K562 (cell line): ENCODE measurements at regions not wholly inside any gene's neighbourhood (a gene's known extent, or its start where the extent isn't known, plus 50 kb on each side); places are given as distances from the start of the nearest gene placed in this dataset.

ENCODE experiments used
- CREM ChIP-seq: IDR thresholded peaks from 2 replicates; pipeline ENCODE4 v1.6.1; 2014; ENCODE audit warnings: antibody characterized with exemption, low read depth
- CTCF ChIP-seq, 3 experiments: IDR thresholded peaks in 2 of 3; conservative IDR thresholded peaks in 1 of 3; 2 replicates each; pipeline ENCODE4 v1.5.1; 2011 to 2012; ENCODE audit warnings: low read length in 3 of 3, mild to moderate bottlenecking in 3 of 3, control low read depth in 2 of 3, improper control_type of control experiment in 1 of 3, inconsistent platforms in 1 of 3, low read depth in 1 of 3, mixed read lengths in 1 of 3, moderate library complexity in 1 of 3; ENCODE audit not compliant: insufficient read depth in 2 of 3
- MGA ChIP-seq: fragments of 450-650 bp; IDR thresholded peaks from 2 replicates; pipeline ENCODE4 v1.6.1; 2016; ENCODE audit warnings: mild to moderate bottlenecking, moderate library complexity
- MNT ChIP-seq, 2 experiments: fragments of 450-650 bp; conservative IDR thresholded peaks; 2 replicates each; pipeline ENCODE4 v1.6.1; 2017; ENCODE audit warnings: mild to moderate bottlenecking in 2 of 2, moderate library complexity in 2 of 2
- SETDB1 ChIP-seq: IDR thresholded peaks from one replicate; pipeline ENCODE4 v1.6.1; 2012; ENCODE audit warnings: low read length, control low read depth, inconsistent platforms
- THRAP3 ChIP-seq: fragments of 450-650 bp; IDR thresholded peaks from 2 replicates; pipeline ENCODE4 v1.6.1; 2016; ENCODE audit warnings: mild to moderate bottlenecking, inconsistent platforms, borderline replicate concordance
- TOE1 ChIP-seq, 2 experiments: fragments of 450-650 bp in 1 of 2; sonication (generic) in 1 of 2; formaldehyde crosslinking in 1 of 2; IDR thresholded peaks; 2 replicates each; pipeline versions ENCODE4 v1.7.1 to v1.8.0; 2016 to 2022; ENCODE audit warnings: borderline replicate concordance in 2 of 2, mild to moderate bottlenecking in 2 of 2, antibody characterized with exemption in 1 of 2, inconsistent platforms in 1 of 2, low read depth in 1 of 2, missing genetic modification reagents in 1 of 2, moderate library complexity in 1 of 2
- ZBTB43 ChIP-seq: sonication (generic); formaldehyde crosslinking; IDR thresholded peaks from 2 replicates; pipeline ENCODE4 v1.8.0; 2023; ENCODE audit warnings: mild to moderate bottlenecking, missing genetic modification reagents

GRCh38 chr9:129495620-129496472 lies 125.1 kb downstream of the C9orf50 start (continued):
- TF ChIP-seq MNT (conservative IDR thresholded peaks at IDR 0.05) (no peak), MGA (no peak), THRAP3 (no peak), ZBTB43 (no peak), TOE1 (IDR thresholded peaks at IDR 0.05; ENCODE audit: borderline replicate concordance) (no peak), TOE1 (CRISPR knock-in tag; IDR thresholded peaks at IDR 0.05; ENCODE audit: borderline replicate concordance, low read depth) (no peak), SETDB1 (no peak), CREM (peak; percentile 60), CTCF (IDR thresholded peaks at IDR 0.05 in 2 of 3, conservative IDR thresholded peaks at IDR 0.05 in 1 of 3; ENCODE audit: insufficient read depth in 2 of 3, low read depth in 1 of 3, low read length in 3 of 3) (no peak)
